RWPE2 (cell line): ENCODE measurements at regions not wholly inside any gene's neighbourhood (a gene's known extent, or its start where the extent isn't known, plus 50 kb on each side); places are given as distances from the start of the nearest gene placed in this dataset.

ENCODE experiments used
- ATAC-seq: fragments of 200-7000 bp; cut with Tn5 transposase; 3 replicates; pipeline ENCODE4 v1.9.1; 2021; ENCODE audit warnings: low read depth
- DNase-seq: peaks from one replicate; pipeline ENCODE4 v3.0.0-alpha.2; 2020; ENCODE audit warnings: low spot score
- H3K27ac ChIP-seq: fragments of 450-650 bp; 2 replicates; pipeline ENCODE4 v1.5.1; 2017; ENCODE audit warnings: mild to moderate bottlenecking; ENCODE audit not compliant: poor library complexity, severe bottlenecking
- H3K27me3 ChIP-seq: fragments of 250-450 bp; sonication (Bioruptor Pico); 2 replicates; pipeline ENCODE4 v1.5.1; 2021; ENCODE audit warnings: mild to moderate bottlenecking, moderate library complexity; ENCODE audit not compliant: insufficient read depth, poor library complexity, severe bottlenecking
- H3K36me3 ChIP-seq: fragments of 250-450 bp; sonication (Bioruptor Pico); 2 replicates; pipeline ENCODE4 v1.5.1; 2020; ENCODE audit warnings: low read depth, mild to moderate bottlenecking, moderate library complexity
- H3K4me1 ChIP-seq: fragments of 250-450 bp; sonication (Bioruptor Pico); 2 replicates; pipeline ENCODE4 v1.5.1; 2021; ENCODE audit warnings: mild to moderate bottlenecking, moderate library complexity; ENCODE audit not compliant: insufficient read depth, poor library complexity, severe bottlenecking
- H3K4me3 ChIP-seq: fragments of 250-450 bp; sonication (Bioruptor Pico); 2 replicates; pipeline ENCODE4 v1.5.1; 2021; ENCODE audit warnings: mild to moderate bottlenecking, moderate library complexity; ENCODE audit not compliant: severe bottlenecking
- H3K9me3 ChIP-seq: fragments of 250-450 bp; sonication (Bioruptor Pico); 2 replicates; pipeline ENCODE4 v1.5.1; 2021; ENCODE audit warnings: mild to moderate bottlenecking, moderate library complexity; ENCODE audit not compliant: severe bottlenecking
- CTCF ChIP-seq: fragments of 450-650 bp; IDR thresholded peaks from one replicate; pipeline ENCODE4 v1.5.1; 2017; ENCODE audit warnings: mild to moderate bottlenecking, moderate library complexity; ENCODE audit not compliant: poor library complexity, severe bottlenecking

GRCh38 chr11:80603472-80603871 lies 1162.6 kb upstream of the TENM4 start:
- no peaks in the 10 kb centered on the region for H3K36me3 ChIP-seq
- DNase-seq (no peak), ATAC-seq (no peak)
- H3K27ac ChIP-seq, result no peak overlapping the region
- no peaks in the 10 kb centered on the region for H3K27me3 ChIP-seq
- no peak overlapping the region for H3K4me3 ChIP-seq
- no peaks in the 10 kb centered on the region for H3K9me3 ChIP-seq
- no peaks in the 10 kb centered on the region for H3K4me1 ChIP-seq
- no peak for TF ChIP-seq CTCF

GRCh38 chr11:80598905-80599304 lies 1158.1 kb upstream of the TENM4 start:
- no peaks in the 10 kb centered on the region for H3K27me3 ChIP-seq
- no peaks in the 10 kb centered on the region for H3K36me3 ChIP-seq
- no peaks in the 10 kb centered on the region for H3K9me3 ChIP-seq
- H3K4me1 ChIP-seq, result peaks cover 15% of the 10 kb centered on the region
- DNase-seq, result no peak
- peak; percentile 18; the same call in 1 of the 3 replicates for ATAC-seq
- no peak for TF ChIP-seq CTCF
- H3K4me3 ChIP-seq, result no peak overlapping the region
- no peak overlapping the region for H3K27ac ChIP-seq

GRCh38 chr11:80596291-80596810 lies 1155.5 kb upstream of the TENM4 start:
- H3K27me3 ChIP-seq, result no peaks in the 10 kb centered on the region
- no peak overlapping the region for H3K27ac ChIP-seq
- H3K4me1 ChIP-seq, result peaks cover 20% of the 10 kb centered on the region
- no peaks in the 10 kb centered on the region for H3K36me3 ChIP-seq
- no peak for TF ChIP-seq CTCF
- no peaks in the 10 kb centered on the region for H3K9me3 ChIP-seq
- ATAC-seq (no peak), DNase-seq (no peak)
- no peak overlapping the region for H3K4me3 ChIP-seq

DNA sequence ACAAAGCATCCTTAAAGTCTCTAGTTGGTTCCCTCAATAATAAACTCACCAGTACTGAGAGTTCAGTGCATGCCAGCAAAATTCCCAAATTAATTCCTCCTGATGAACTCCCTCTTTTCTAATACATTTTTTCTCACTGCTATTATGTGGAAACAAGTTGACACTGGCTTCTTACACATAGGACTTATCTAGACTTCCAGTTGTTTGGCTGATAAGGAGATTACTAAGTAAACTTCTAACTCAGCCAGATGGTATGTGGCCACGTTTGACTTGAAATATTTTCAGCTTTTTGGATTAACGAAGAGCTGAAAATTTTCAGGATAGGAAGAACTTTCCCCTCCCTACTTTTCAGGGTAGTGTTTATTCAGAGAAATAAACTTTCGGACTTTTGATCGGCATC lies 1154.2 kb upstream of the TENM4 start:
- Histone ChIP-seq H3K27me3 (no peaks in the 10 kb centered on the region), H3K4me1 (peaks cover 20% of the 10 kb centered on the region), H3K27ac (peak overlapping the region; percentile 73), H3K9me3 (no peaks in the 10 kb centered on the region), H3K36me3 (no peaks in the 10 kb centered on the region), H3K4me3 (no peak overlapping the region)
- DNase-seq (no peak), ATAC-seq (peak; percentile 79)
- TF ChIP-seq CTCF, result no peak

- ATAC-seq (peak; percentile 93), DNase-seq (no peak)
- no peaks in the 10 kb centered on the region for H3K9me3 ChIP-seq
- TF ChIP-seq CTCF, result no peak
- H3K27me3 ChIP-seq, result no peaks in the 10 kb centered on the region
- no peaks in the 10 kb centered on the region for H3K36me3 ChIP-seq
- H3K4me3 ChIP-seq, result no peak overlapping the region
- peak overlapping the region; percentile 73 for H3K27ac ChIP-seq
- H3K4me1 ChIP-seq, result peaks cover 20% of the 10 kb centered on the region
Measured at GRCh38 chr11:80593648-80594374, 1153.0 kb upstream of the TENM4 start.
